H9 (cell line): ENCODE measurements at regions not wholly inside any gene's neighbourhood (a gene's known extent, or its start where the extent isn't known, plus 50 kb on each side); places are given as distances from the start of the nearest gene placed in this dataset.

Experiments used
- DNase-seq: peaks from one replicate; pipeline ENCODE4 v3.0.0-alpha.2; 2017
- H2AFZ ChIP-seq: one replicate; pipeline ENCODE4 v1.6.1; 2013; ENCODE audit warnings: mild to moderate bottlenecking, low read length, control low read depth, moderate library complexity
- H2AK5ac ChIP-seq: 2 replicates; pipeline ENCODE4 v1.6.1; 2013; ENCODE audit warnings: low read length, control low read depth, mixed read lengths; ENCODE audit not compliant: insufficient read length
- H2BK120ac ChIP-seq: one replicate; pipeline ENCODE4 v1.6.1; 2013; ENCODE audit warnings: low read depth, mild to moderate bottlenecking, low read length, control low read depth, inconsistent platforms; ENCODE audit not compliant: poor library complexity, severe bottlenecking
- H2BK12ac ChIP-seq: 2 replicates; pipeline ENCODE4 v1.6.1; 2013; ENCODE audit warnings: low read length, control low read depth, mixed read lengths, low read depth; ENCODE audit not compliant: insufficient read length
- H2BK15ac ChIP-seq: 2 replicates; pipeline ENCODE4 v1.6.1; 2013; ENCODE audit warnings: low read depth, low read length, control low read depth
- H2BK20ac ChIP-seq: one replicate; pipeline ENCODE4 v1.6.1; 2013; ENCODE audit warnings: low read depth, mild to moderate bottlenecking, low read length, control low read depth, inconsistent platforms; ENCODE audit not compliant: poor library complexity, severe bottlenecking
- H2BK5ac ChIP-seq: 2 replicates; pipeline ENCODE4 v1.6.1; 2013; ENCODE audit warnings: low read length, control low read depth, mixed read lengths; ENCODE audit not compliant: insufficient read length
- H3K14ac ChIP-seq: 2 replicates; pipeline ENCODE4 v1.6.1; 2013; ENCODE audit warnings: low read length, control low read depth; ENCODE audit not compliant: insufficient read depth
- H3K18ac ChIP-seq: 2 replicates; pipeline ENCODE4 v1.6.1; 2013; ENCODE audit warnings: low read depth, mild to moderate bottlenecking, mixed read lengths, low read length, control low read depth; ENCODE audit not compliant: insufficient read length
- H3K23ac ChIP-seq: 2 replicates; pipeline ENCODE4 v1.6.1; 2013; ENCODE audit warnings: low read length, control low read depth, mixed read lengths, low read depth; ENCODE audit not compliant: insufficient read length
- H3K23me2 ChIP-seq: 2 replicates; pipeline ENCODE4 v1.6.1; 2013; ENCODE audit warnings: low read depth, mild to moderate bottlenecking, mixed read lengths, low read length, control low read depth; ENCODE audit not compliant: insufficient read length, poor library complexity, severe bottlenecking
- H3K27ac ChIP-seq: 2 replicates; pipeline ENCODE4 v1.5.1; 2013; ENCODE audit warnings: low read length, control low read depth, mixed read lengths, low read depth; ENCODE audit not compliant: insufficient read length
- H3K27me3 ChIP-seq: 2 replicates; pipeline ENCODE4 v1.6.1; 2013; ENCODE audit warnings: low read length, control low read depth, inconsistent platforms; ENCODE audit not compliant: insufficient read depth
- H3K4ac ChIP-seq: 2 replicates; pipeline ENCODE4 v1.6.1; 2013; ENCODE audit warnings: low read depth, mild to moderate bottlenecking, control low read depth, inconsistent platforms, low read length, moderate library complexity
- H3K4me1 ChIP-seq: 2 replicates; pipeline ENCODE4 v1.6.1; 2013; ENCODE audit warnings: low read length, control low read depth, inconsistent platforms; ENCODE audit not compliant: insufficient read depth
- H3K4me2 ChIP-seq: 2 replicates; pipeline ENCODE4 v1.6.1; 2013; ENCODE audit warnings: low read length, control low read depth, mixed read lengths; ENCODE audit not compliant: insufficient read length, insufficient read depth
- H3K56ac ChIP-seq: 2 replicates; pipeline ENCODE4 v1.6.1; 2013; ENCODE audit warnings: low read depth, mild to moderate bottlenecking, mixed read lengths, low read length, control low read depth; ENCODE audit not compliant: insufficient read length
- H3K79me1 ChIP-seq: 2 replicates; pipeline ENCODE4 v1.6.1; 2013; ENCODE audit warnings: low read depth, mild to moderate bottlenecking, moderate library complexity, low read length, control low read depth, inconsistent platforms; ENCODE audit not compliant: insufficient read depth, poor library complexity, severe bottlenecking
- H3K79me2 ChIP-seq: 2 replicates; pipeline ENCODE4 v1.6.1; 2013; ENCODE audit warnings: low read length, control low read depth, inconsistent platforms; ENCODE audit not compliant: insufficient read depth
- H3K9ac ChIP-seq: 2 replicates; pipeline ENCODE4 v1.6.1; 2013; ENCODE audit warnings: low read length, control low read depth, mixed read lengths; ENCODE audit not compliant: insufficient read length; ENCODE audit errors: extremely low read depth
- H3K9me3 ChIP-seq: one replicate; pipeline ENCODE4 v1.6.1; 2013; ENCODE audit warnings: low read depth, low read length, inconsistent platforms; ENCODE audit not compliant: control insufficient read depth
- H3T11ph ChIP-seq: one replicate; pipeline ENCODE4 v1.6.1; 2013; ENCODE audit warnings: mild to moderate bottlenecking, low read length, control low read depth, inconsistent platforms
- H4K20me1 ChIP-seq: one replicate; pipeline ENCODE4 v1.6.1; 2013; ENCODE audit not compliant: control insufficient read depth, insufficient read length, insufficient read depth
- H4K5ac ChIP-seq: 2 replicates; pipeline ENCODE4 v1.6.1; 2013; ENCODE audit warnings: low read depth, mild to moderate bottlenecking, mixed read lengths, low read length, control low read depth; ENCODE audit not compliant: insufficient read length
- H4K8ac ChIP-seq: replicated peaks from 2 replicates; pipeline ENCODE4 v1.6.1; 2013; ENCODE audit warnings: low read length, control low read depth, mixed read lengths, low read depth; ENCODE audit not compliant: insufficient read length
- H4K91ac ChIP-seq: 2 replicates; pipeline ENCODE4 v1.6.1; 2013; ENCODE audit warnings: low read depth, mild to moderate bottlenecking, moderate library complexity, mixed read lengths, low read length, control low read depth; ENCODE audit not compliant: insufficient read length
- H3K27ac Mint-ChIP-seq, 3 experiments: 2 replicates in 2 of 3; 3 replicates in 1 of 3; pipeline ENCODE4 v1.8.0; 2020 to 2021; ENCODE audit warnings: mixed read lengths in 3 of 3, mild to moderate bottlenecking in 1 of 3, moderate library complexity in 1 of 3
- H3K27me3 Mint-ChIP-seq: 2 replicates; pipeline ENCODE4 v1.8.0; 2021; ENCODE audit warnings: low read depth, mild to moderate bottlenecking, moderate library complexity, mixed read lengths
- H3K36me3 Mint-ChIP-seq, 3 experiments: 2 replicates in 2 of 3; 3 replicates in 1 of 3; pipeline ENCODE4 v1.8.0; 2020 to 2021; ENCODE audit warnings: low read depth in 3 of 3, mixed read lengths in 3 of 3; ENCODE audit not compliant: insufficient read depth in 1 of 3
- H3K4me1 Mint-ChIP-seq, 2 experiments: 2 replicates each; pipeline ENCODE4 v1.8.0; 2020; ENCODE audit warnings: mixed read lengths in 2 of 2
- H3K4me3 Mint-ChIP-seq, 2 experiments: 2 replicates in 1 of 2; 3 replicates in 1 of 2; pipeline ENCODE4 v1.8.0; 2020 to 2021; ENCODE audit warnings: mild to moderate bottlenecking in 2 of 2, mixed read lengths in 2 of 2, moderate library complexity in 1 of 2
- H3K9me3 Mint-ChIP-seq, 2 experiments: 2 replicates in 1 of 2; 3 replicates in 1 of 2; pipeline ENCODE4 v1.8.0; 2020; ENCODE audit warnings: mild to moderate bottlenecking in 2 of 2, mixed read lengths in 2 of 2, moderate library complexity in 1 of 2
- CTCF ChIP-seq: fragments of 200-600 bp; sonication (generic); conservative IDR thresholded peaks from 3 replicates; pipeline ENCODE4 v1.8.0; 2021; ENCODE audit warnings: antibody characterized with exemption, mild to moderate bottlenecking
- WGBS: extraction: QIAGEN DNeasy Blood & Tissue Kit; methylation state at CpG from one replicate; pipeline ENCODE4 v1.1.7; 2013; ENCODE audit warnings: missing lambda C conversion rate, low lambda C conversion rate, mixed read lengths; ENCODE audit not compliant: insufficient read length; ENCODE audit errors: extremely low coverage; 5-methylcytosine and 5-hydroxymethylcytosine counted together

GRCh38 chr1:64325856-64326255 lies 122.4 kb downstream of the UBE2U start:
- no peak overlapping the region for H4K8ac ChIP-seq
- H3K4me1 Mint-ChIP-seq, result peaks cover 15 to 16% of the 10 kb centered on the region in 2 experiments
- no peak overlapping the region for H3K4me2 ChIP-seq
- H3K79me2 ChIP-seq, result no peaks in the 10 kb centered on the region
- no peak overlapping the region for H3K27ac ChIP-seq
- WGBS, result no CpG with 5 or more reads among the region's 5 CpGs
- no peak for DNase-seq
- H3K4ac ChIP-seq, result no peak overlapping the region
- no peak overlapping the region for H4K5ac ChIP-seq
- no peak overlapping the region for H3K9ac ChIP-seq
- H2AFZ ChIP-seq, result no peak overlapping the region
- H3K14ac ChIP-seq, result no peak overlapping the region
- no peaks in the 10 kb centered on the region for H3K27me3 ChIP-seq
- no peaks in the 10 kb centered on the region for H3K9me3 ChIP-seq
- TF ChIP-seq CTCF, result no peak
- no peak overlapping the region for H3K4me3 Mint-ChIP-seq
- H3K36me3 Mint-ChIP-seq, result no peaks in the 10 kb centered on the region
- no peak overlapping the region for H2BK12ac ChIP-seq
- no peak overlapping the region for H3K18ac ChIP-seq
- H3K23me2 ChIP-seq, result no peaks in the 10 kb centered on the region
- H2BK120ac ChIP-seq, result no peak overlapping the region
- H4K91ac ChIP-seq, result no peak overlapping the region
- no peaks in the 10 kb centered on the region for H3K79me1 ChIP-seq
- H3K4me1 ChIP-seq, result peaks cover 2% of the 10 kb centered on the region; the same call in 1 of the 2 replicates
- H3K56ac ChIP-seq, result no peak overlapping the region
- H2BK20ac ChIP-seq, result no peak overlapping the region
- H3K27me3 Mint-ChIP-seq, result no peaks in the 10 kb centered on the region; the same call in none of the 2 replicates
- no peaks in the 10 kb centered on the region for H4K20me1 ChIP-seq
- H2BK5ac ChIP-seq, result no peak overlapping the region
- no peak overlapping the region for H2AK5ac ChIP-seq
- no peak overlapping the region for H3T11ph ChIP-seq
- no peak overlapping the region for H3K27ac Mint-ChIP-seq
- H3K23ac ChIP-seq, result no peak overlapping the region
- H3K9me3 Mint-ChIP-seq, result no peaks in the 10 kb centered on the region
- no peak overlapping the region for H2BK15ac ChIP-seq
